NCI-H146 treated with DMSO at 0.1 percent for 48 hours (cell line): ENCODE measurements at regions not wholly inside any gene's neighbourhood (a gene's known extent, or its start where the extent isn't known, plus 50 kb on each side); places are given as distances from the start of the nearest gene placed in this dataset.
A peak's percentile ranks its signal among the peaks of the same experiment; 100 is the strongest.

Experiments used
- DNase-seq: peaks from one replicate; lab custom pipeline; 2025; ENCODE audit not compliant: unreplicated experiment; lab: John Stamatoyannopoulos, UW

- DNase-seq = no peak
These were observed 769.9 kb downstream of the QKI start for GRCh38 chr6:164184410-164184809.

- DNase-seq = no peak
These were observed 769.1 kb downstream of the QKI start for GRCh38 chr6:164183556-164184123.

GRCh38 chr6:164178679-164179332 is 764.3 kb downstream of the QKI start:
- DNase-seq = no peak

- no peak for DNase-seq
These were observed 754.8 kb downstream of the QKI start for GRCh38 chr6:164169355-164169754.

GRCh38 chr6:164168595-164168994 is 754.1 kb downstream of the QKI start:
- DNase-seq = no peak

- DNase-seq = no peak
These were observed 753.4 kb downstream of the QKI start for GRCh38 chr6:164167873-164168405.

GRCh38 chr6:164166996-164167395 is 752.5 kb downstream of the QKI start:
- DNase-seq = no peak

GRCh38 chr6:164166515-164166914 is 752.0 kb downstream of the QKI start:
- no peak for DNase-seq

- DNase-seq = no peak
These were observed 750.4 kb downstream of the QKI start for GRCh38 chr6:164164876-164165275.

GRCh38 chr6:164163239-164163638 is 748.7 kb downstream of the QKI start:
- no peak for DNase-seq

GRCh38 chr6:164159061-164159460 is 744.5 kb downstream of the QKI start:
- no peak for DNase-seq

GRCh38 chr6:164154588-164154987 is 740.1 kb downstream of the QKI start:
- no peak for DNase-seq

- peak; percentile 49 for DNase-seq
These were observed 738.1 kb downstream of the QKI start for GRCh38 chr6:164152611-164153010.

GRCh38 chr6:164151161-164152120 is 736.9 kb downstream of the QKI start:
- DNase-seq = peak; percentile 98

- no peak for DNase-seq
These were observed 735.7 kb downstream of the QKI start for GRCh38 chr6:164150232-164150631.

GRCh38 chr6:164148788-164149187 is 734.3 kb downstream of the QKI start:
- no peak for DNase-seq

- DNase-seq = no peak
These were observed 729.8 kb downstream of the QKI start for GRCh38 chr6:164144316-164144715.

- DNase-seq = no peak
These were observed 727.8 kb downstream of the QKI start for GRCh38 chr6:164142322-164142721.

GRCh38 chr6:164135511-164136132 is 721.1 kb downstream of the QKI start:
- no peak for DNase-seq

GRCh38 chr6:164133095-164133494 is 718.6 kb downstream of the QKI start:
- DNase-seq = peak; percentile 71

GRCh38 chr6:164130585-164130984 is 716.1 kb downstream of the QKI start:
- no peak for DNase-seq
